Natural killer cell (primary cell): ENCODE measurements at regions not wholly inside any gene's neighbourhood (a gene's known extent, or its start where the extent isn't known, plus 50 kb on each side); places are given as distances from the start of the nearest gene placed in this dataset.

Experiments
- ATAC-seq, 3 donors: fragments of 150-1000 bp in 2 of 3; fragments of 200-7000 bp in 1 of 3; cut with Tn5 transposase; 1 replicate in 1 of 3; 2 replicates in 2 of 3; pipeline ENCODE4 v1.10.0; 2021; ENCODE audit warnings: mild to moderate bottlenecking in 2 of 3, moderate library complexity in 2 of 3
- DNase-seq, 2 donors: peaks; one replicate each; pipeline versions ENCODE4 v3.0.0 to v3.0.0-alpha.2; 2013 to 2021; ENCODE audit warnings: mixed read lengths in 1 of 2
- H3K27ac ChIP-seq: one replicate; pipeline ENCODE4 v1.5.1; 2013; ENCODE audit warnings: mild to moderate bottlenecking, low read length
- H3K27me3 ChIP-seq: one replicate; pipeline ENCODE4 v1.6.1; 2013; ENCODE audit warnings: low read length; ENCODE audit not compliant: control insufficient read depth, insufficient read depth
- H3K36me3 ChIP-seq: one replicate; pipeline ENCODE4 v1.6.1; 2013; ENCODE audit warnings: low read length; ENCODE audit not compliant: control insufficient read depth, insufficient read depth
- H3K4me1 ChIP-seq: one replicate; pipeline ENCODE4 v1.6.1; 2013; ENCODE audit warnings: low read length; ENCODE audit not compliant: control insufficient read depth, insufficient read depth
- H3K4me3 ChIP-seq: one replicate; pipeline ENCODE4 v1.5.1; 2013; ENCODE audit warnings: low read length
- H3K9me3 ChIP-seq: one replicate; pipeline ENCODE4 v1.6.1; 2013; ENCODE audit warnings: low read length; ENCODE audit not compliant: control insufficient read depth, insufficient read depth
- H3K27ac Mint-ChIP-seq, 2 donors: one replicate each; pipeline ENCODE4 v1.8.0; 2022; ENCODE audit warnings: mild to moderate bottlenecking in 2 of 2, mixed read lengths in 2 of 2, moderate library complexity in 1 of 2
- H3K27me3 Mint-ChIP-seq, 2 donors: one replicate each; pipeline ENCODE4 v1.8.0; 2022; ENCODE audit warnings: low read depth in 2 of 2, mixed read lengths in 2 of 2
- H3K36me3 Mint-ChIP-seq: one replicate; pipeline ENCODE4 v1.8.0; 2022; ENCODE audit warnings: mixed read lengths
- H3K4me1 Mint-ChIP-seq, 2 donors: one replicate each; pipeline ENCODE4 v1.8.0; 2022; ENCODE audit warnings: mixed read lengths in 2 of 2
- H3K4me3 Mint-ChIP-seq: one replicate; pipeline ENCODE4 v1.8.0; 2022; ENCODE audit warnings: mild to moderate bottlenecking, moderate library complexity, mixed read lengths
- H3K9me3 Mint-ChIP-seq, 2 donors: one replicate each; pipeline ENCODE4 v1.8.0; 2022; ENCODE audit warnings: mixed read lengths in 2 of 2
- CTCF ChIP-seq: fragments of 200-600 bp; IDR thresholded peaks from one replicate; pipeline ENCODE4 v1.8.0; 2022; ENCODE audit warnings: antibody characterized with exemption
- WGBS: methylation state at CpG from one replicate; pipeline ENCODE4 v1.1.7; 2013; ENCODE audit warnings: missing lambda C conversion rate; ENCODE audit not compliant: insufficient coverage; 5-methylcytosine and 5-hydroxymethylcytosine counted together
- intact Hi-C: fragments of 100-400 bp; cut with micrococcal nuclease; formaldehyde crosslinking; loops from one replicate; pipeline ENCODE4 v1.14.2; 2022

GRCh38 chr12:115542656-115543055 is 734.8 kb downstream of the MED13L start:
- Histone ChIP-seq H3K27me3 (no peaks in the 10 kb centered on the region), H3K9me3 (no peaks in the 10 kb centered on the region), H3K4me1 (no peaks in the 10 kb centered on the region), H3K36me3 (no peaks in the 10 kb centered on the region), H3K4me3 (no peak overlapping the region), H3K27ac (no peak overlapping the region)
- 82% methylated on average over 7 of the region's 7 CpGs for WGBS
- H3K4me1 Mint-ChIP-seq, result no peaks in the 10 kb centered on the region
- no peak for TF ChIP-seq CTCF
- no peak for DNase-seq
- peaks cover 4 to 6% of the 10 kb centered on the region in 2 donors for H3K9me3 Mint-ChIP-seq
- no peaks in the 10 kb centered on the region for H3K27me3 Mint-ChIP-seq
- intact Hi-C loops, result no loop called here
- no peak overlapping the region for H3K27ac Mint-ChIP-seq
- H3K4me3 Mint-ChIP-seq, result no peak overlapping the region
- ATAC-seq, result no peak
- no peaks in the 10 kb centered on the region for H3K36me3 Mint-ChIP-seq

DNA sequence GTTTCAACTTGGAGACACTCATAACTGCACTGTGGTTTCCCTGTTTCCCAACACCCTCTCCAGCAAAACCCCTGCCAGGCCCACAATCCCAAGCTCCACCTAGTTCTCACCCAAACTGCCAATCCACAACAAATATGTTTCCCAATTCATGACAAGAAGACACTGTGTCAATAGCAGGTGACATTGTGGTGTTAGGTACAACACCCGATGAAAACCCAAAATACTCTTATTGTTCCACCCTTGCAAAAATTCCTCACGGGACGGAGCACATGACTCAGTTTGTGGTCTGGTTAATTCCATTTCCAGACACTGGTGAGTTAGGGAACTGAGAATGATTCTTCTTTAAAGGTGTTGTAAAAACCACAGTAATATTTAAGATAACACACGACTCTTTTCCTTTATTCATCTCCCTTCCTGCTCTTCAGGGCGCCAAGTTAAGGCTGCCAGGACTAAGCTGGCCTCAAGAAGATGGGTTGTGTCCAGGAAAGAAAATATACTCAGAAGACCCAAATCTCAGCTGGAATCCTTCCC is 735.5 kb downstream of the MED13L start:
- intact Hi-C loops, result no loop called here
- H3K9me3 Mint-ChIP-seq, result peaks cover 4 to 6% of the 10 kb centered on the region in 2 donors
- no peak overlapping the region for H3K27ac Mint-ChIP-seq
- Histone ChIP-seq H3K4me1 (no peaks in the 10 kb centered on the region), H3K4me3 (no peak overlapping the region), H3K36me3 (no peaks in the 10 kb centered on the region), H3K9me3 (no peaks in the 10 kb centered on the region), H3K27me3 (no peaks in the 10 kb centered on the region), H3K27ac (no peak overlapping the region)
- H3K27me3 Mint-ChIP-seq, result no peaks in the 10 kb centered on the region
- WGBS, result 94% methylated on average over 2 of the region's 5 CpGs
- no peak for ATAC-seq
- no peak for TF ChIP-seq CTCF
- DNase-seq, result no peak
- no peak overlapping the region for H3K4me3 Mint-ChIP-seq
- no peaks in the 10 kb centered on the region for H3K4me1 Mint-ChIP-seq
- H3K36me3 Mint-ChIP-seq, result no peaks in the 10 kb centered on the region

DNA sequence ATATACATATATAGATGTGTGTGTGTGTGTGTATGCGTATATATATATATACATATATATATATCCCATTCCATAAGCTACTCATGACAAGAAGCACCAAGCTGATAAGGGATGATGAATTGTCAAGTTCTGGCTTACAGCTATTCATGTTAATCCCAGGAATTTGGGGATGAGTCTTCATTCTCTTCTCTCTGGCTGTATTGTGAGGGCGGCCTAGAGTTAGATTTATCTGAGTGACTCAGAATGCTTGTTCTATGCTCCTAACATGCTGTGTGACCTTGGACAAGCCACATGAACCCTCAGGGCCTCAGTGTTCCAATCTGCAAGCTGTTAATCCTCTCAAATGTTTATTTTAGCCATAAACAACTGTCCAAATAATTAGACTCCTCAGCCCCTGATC is 749.0 kb downstream of the MED13L start:
- Histone ChIP-seq H3K9me3 (no peaks in the 10 kb centered on the region), H3K4me1 (no peaks in the 10 kb centered on the region), H3K4me3 (no peak overlapping the region), H3K27ac (no peak overlapping the region), H3K36me3 (no peaks in the 10 kb centered on the region), H3K27me3 (no peaks in the 10 kb centered on the region)
- DNase-seq, result no peak
- Mint-ChIP-seq H3K4me3 (no peak overlapping the region), H3K9me3 (no peaks in the 10 kb centered on the region), H3K4me1 (no peaks in the 10 kb centered on the region), H3K27me3 (no peaks in the 10 kb centered on the region), H3K36me3 (no peaks in the 10 kb centered on the region), H3K27ac (no peak overlapping the region)
- no peak for ATAC-seq
- WGBS, result 92% methylated on average over 1 of the region's 2 CpGs
- no peak for TF ChIP-seq CTCF
- intact Hi-C loops, result no loop called here

- DNase-seq (no peak), ATAC-seq (no peak)
- intact Hi-C loops, result no loop called here
- H3K4me3 ChIP-seq, result no peak overlapping the region
- WGBS, result 74% methylated on average over 8 of the region's 8 CpGs
- H3K9me3 ChIP-seq, result no peaks in the 10 kb centered on the region
- H3K27me3 ChIP-seq, result no peaks in the 10 kb centered on the region
- H3K27ac ChIP-seq, result no peak overlapping the region
- Mint-ChIP-seq H3K4me3 (no peak overlapping the region), H3K27me3 (no peaks in the 10 kb centered on the region), H3K27ac (no peak overlapping the region), H3K9me3 (peaks cover 0 to 3% of the 10 kb centered on the region in 2 donors), H3K36me3 (no peaks in the 10 kb centered on the region), H3K4me1 (no peaks in the 10 kb centered on the region)
- no peak for TF ChIP-seq CTCF
- H3K4me1 ChIP-seq, result no peaks in the 10 kb centered on the region
- H3K36me3 ChIP-seq, result no peaks in the 10 kb centered on the region
Measured at GRCh38 chr12:115521771-115522409, 755.6 kb downstream of the MED13L start.
